HCT116 (cell line): ENCODE measurements at regions not wholly inside any gene's neighbourhood (a gene's known extent, or its start where the extent isn't known, plus 50 kb on each side); places are given as distances from the start of the nearest gene placed in this dataset.

Experiments used
- ATAC-seq: fragments of 200-7000 bp; cut with Tn5 transposase; 2 replicates; pipeline ENCODE4 v1.9.1; 2020; ENCODE audit warnings: mild to moderate bottlenecking, moderate library complexity
- BruUV-seq: library from RNA; stranded (reverse); fragments of 400-500 nt; replicated peaks from 2 replicates; lab custom pipeline; 2021; lab: Mats Ljungman, UMichigan
- CTCF ChIA-PET: fragments of 300-600 bp; sonication (Branson Sonifier 250); formaldehyde crosslinking; loops from one replicate; lab custom pipeline; 2021; ENCODE audit warnings: antibody characterized with exemption; lab: Charles Lee
- POLR2A ChIA-PET: fragments of 300-600, 350-600 bp; sonication (Branson Sonifier 250); formaldehyde crosslinking; loops from one replicate; lab custom pipeline; 2021; ENCODE audit warnings: antibody characterized with exemption; lab: Charles Lee
- RAD21 ChIA-PET, 2 experiments: fragments of 300-600 bp; sonication (Branson Sonifier 250); formaldehyde crosslinking; loops; one replicate each; lab custom pipeline; 2023; ENCODE audit warnings: low total read pairs in 2 of 2; ENCODE audit not compliant: uncharacterized antibody in 2 of 2, unreplicated experiment in 2 of 2, low non-redundant PET in 1 of 2; lab: Charles Lee
- DNase-seq: peaks from one replicate; pipeline ENCODE4 v3.0.0-alpha.2; 2010; ENCODE audit warnings: low read depth, low spot score
- H2AFZ ChIP-seq: fragments of 200-600 bp; shearing (Covaris generic), sonication (generic); 2 replicates; pipeline ENCODE4 v1.6.1; 2017; ENCODE audit warnings: low read depth, mixed run types, mixed read lengths, antibody characterized with exemption, low read length; ENCODE audit not compliant: poor library complexity, severe bottlenecking
- H3K27ac ChIP-seq: 2 replicates; pipeline ENCODE4 v1.5.1; 2012; ENCODE audit warnings: low read depth, low read length
- H3K27me3 ChIP-seq: fragments of 200-600 bp; sonication (generic); 2 replicates; pipeline ENCODE4 v1.6.1; 2016; ENCODE audit warnings: mixed run types, low read length, mixed read lengths; ENCODE audit not compliant: insufficient read depth
- H3K36me3 ChIP-seq, 2 experiments: fragments of 200-500 bp in 1 of 2; fragments of 200-600 bp in 1 of 2; sonication (Bioruptor generic) in 1 of 2; sonication (generic) in 1 of 2; 2 replicates each; pipeline versions ENCODE4 v1.5.1 to v1.6.1; 2014 to 2016; ENCODE audit warnings: low read length in 2 of 2, inconsistent platforms in 1 of 2, mixed read lengths in 1 of 2, mixed run types in 1 of 2; ENCODE audit not compliant: insufficient read depth in 2 of 2, control insufficient read depth in 1 of 2
- H3K4me1 ChIP-seq, 2 experiments: fragments of 200-600 bp in 1 of 2; sonication (generic) in 1 of 2; 2 replicates each; pipeline versions ENCODE4 v1.5.1 to v1.6.1; 2012 to 2017; ENCODE audit warnings: low read length in 2 of 2, inconsistent platforms in 1 of 2, mild to moderate bottlenecking in 1 of 2, mixed read lengths in 1 of 2, mixed run types in 1 of 2, moderate library complexity in 1 of 2; ENCODE audit not compliant: insufficient read depth in 2 of 2, control insufficient read depth in 1 of 2
- H3K4me2 ChIP-seq: fragments of 200-600 bp; sonication (generic); 2 replicates; pipeline ENCODE4 v1.6.1; 2017; ENCODE audit warnings: mixed run types, low read length, mixed read lengths
- H3K4me3 ChIP-seq, 2 experiments: fragments of 200-600 bp in 1 of 2; sonication (generic) in 1 of 2; replicated peaks in 1 of 2; 2 replicates each; pipeline ENCODE4 v1.5.1; 2011 to 2016; ENCODE audit warnings: low read length in 2 of 2, control low read depth in 1 of 2, low read depth in 1 of 2, mild to moderate bottlenecking in 1 of 2, mixed read lengths in 1 of 2, mixed run types in 1 of 2
- H3K79me2 ChIP-seq: fragments of 200-600 bp; sonication (generic); 2 replicates; pipeline ENCODE4 v1.6.1; 2017; ENCODE audit warnings: mild to moderate bottlenecking, mixed run types, low read length, moderate library complexity, mixed read lengths; ENCODE audit not compliant: insufficient read depth
- H3K9ac ChIP-seq: fragments of 200-600 bp; sonication (generic); 2 replicates; pipeline ENCODE4 v1.6.1; 2016; ENCODE audit warnings: low read length, mixed read lengths
- H3K9me2 ChIP-seq: fragments of 200-600 bp; sonication (generic), shearing (Covaris generic); 2 replicates; pipeline ENCODE4 v1.6.1; 2017; ENCODE audit warnings: mixed run types, mild to moderate bottlenecking, moderate library complexity; ENCODE audit not compliant: insufficient read depth
- H3K9me3 ChIP-seq, 2 experiments: fragments of 200-500 bp in 1 of 2; fragments of 200-600 bp in 1 of 2; sonication (Bioruptor generic) in 1 of 2; sonication (generic) in 1 of 2; 2 replicates each; pipeline ENCODE4 v1.6.1; 2014 to 2017; ENCODE audit warnings: low read length in 2 of 2, mixed read lengths in 2 of 2, inconsistent platforms in 1 of 2, low read depth in 1 of 2, mild to moderate bottlenecking in 1 of 2, mixed run types in 1 of 2, moderate library complexity in 1 of 2; ENCODE audit not compliant: control insufficient read depth in 1 of 2, insufficient read depth in 1 of 2
- H4K20me1 ChIP-seq: fragments of 200-600 bp; sonication (generic), shearing (Covaris generic); 2 replicates; pipeline ENCODE4 v1.6.1; 2017; ENCODE audit warnings: mixed run types, mild to moderate bottlenecking, moderate library complexity; ENCODE audit not compliant: insufficient read depth
- CBX3 ChIP-seq: IDR thresholded peaks from 2 replicates; pipeline ENCODE4 v1.6.1; 2012; ENCODE audit warnings: low read depth
- CEBPB ChIP-seq: IDR thresholded peaks from 2 replicates; pipeline ENCODE4 v1.6.1; 2012; ENCODE audit warnings: low read depth
- EGR1 ChIP-seq: IDR thresholded peaks from 2 replicates; pipeline ENCODE4 v1.6.1; 2012; ENCODE audit warnings: low read depth
- SIN3A ChIP-seq: IDR thresholded peaks from 2 replicates; pipeline ENCODE4 v1.6.1; 2012; ENCODE audit warnings: low read depth
- SP1 ChIP-seq: IDR thresholded peaks from 2 replicates; pipeline ENCODE4 v1.6.1; 2012; ENCODE audit warnings: low read depth
- TCF7L2 ChIP-seq: IDR thresholded peaks from 2 replicates; pipeline ENCODE4 v1.7.0; 2011; ENCODE audit warnings: borderline replicate concordance, inconsistent platforms; ENCODE audit not compliant: insufficient read depth, insufficient read length; ENCODE audit errors: extremely low read depth
- ZFX ChIP-seq: fragments of 450-650 bp; IDR thresholded peaks from 2 replicates; pipeline ENCODE4 v1.6.1; 2017
- intact Hi-C: fragments of 100-400 bp; cut with micrococcal nuclease; formaldehyde crosslinking; loops from 2 replicates; pipeline ENCODE4 v1.10.0; 2022
- TF ChIP-seq, protein P1 (sequence below), 3 experiments: fragments of 200-600 bp in 1 of 3; sonication (generic) in 1 of 3; IDR thresholded peaks in 2 of 3; conservative IDR thresholded peaks in 1 of 3; 2 replicates each; pipeline ENCODE4 v1.5.1; 2012 to 2017; ENCODE audit warnings: low read depth in 2 of 3, low read length in 2 of 3, antibody characterized with exemption in 1 of 3, borderline replicate concordance in 1 of 3, control low read depth in 1 of 3, mild to moderate bottlenecking in 1 of 3, mixed read lengths in 1 of 3, mixed run types in 1 of 3, moderate library complexity in 1 of 3; ENCODE audit not compliant: insufficient read depth in 1 of 3

DNA sequence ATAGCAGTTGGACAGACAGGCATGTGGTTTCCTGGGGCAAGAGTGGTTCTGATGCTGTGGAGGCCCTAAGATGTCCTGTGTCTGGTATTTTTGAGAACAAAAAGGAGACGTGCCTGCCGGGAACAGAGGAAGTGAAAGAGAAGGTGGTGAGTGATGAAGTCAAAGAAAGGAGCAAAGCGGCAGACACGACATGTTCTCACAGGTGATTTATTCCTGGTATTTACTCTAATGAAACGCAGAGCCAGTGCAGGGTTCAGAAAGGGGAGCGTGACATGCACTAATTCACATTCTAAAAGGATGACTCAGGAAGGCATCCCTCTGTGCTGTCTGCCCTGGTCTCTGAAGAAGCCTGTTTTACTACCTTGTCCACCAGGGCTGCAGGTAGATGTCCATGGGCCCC, 211.0 kb downstream of the KCNE4 start (continued):
- TF ChIP-seq, protein P1, sequence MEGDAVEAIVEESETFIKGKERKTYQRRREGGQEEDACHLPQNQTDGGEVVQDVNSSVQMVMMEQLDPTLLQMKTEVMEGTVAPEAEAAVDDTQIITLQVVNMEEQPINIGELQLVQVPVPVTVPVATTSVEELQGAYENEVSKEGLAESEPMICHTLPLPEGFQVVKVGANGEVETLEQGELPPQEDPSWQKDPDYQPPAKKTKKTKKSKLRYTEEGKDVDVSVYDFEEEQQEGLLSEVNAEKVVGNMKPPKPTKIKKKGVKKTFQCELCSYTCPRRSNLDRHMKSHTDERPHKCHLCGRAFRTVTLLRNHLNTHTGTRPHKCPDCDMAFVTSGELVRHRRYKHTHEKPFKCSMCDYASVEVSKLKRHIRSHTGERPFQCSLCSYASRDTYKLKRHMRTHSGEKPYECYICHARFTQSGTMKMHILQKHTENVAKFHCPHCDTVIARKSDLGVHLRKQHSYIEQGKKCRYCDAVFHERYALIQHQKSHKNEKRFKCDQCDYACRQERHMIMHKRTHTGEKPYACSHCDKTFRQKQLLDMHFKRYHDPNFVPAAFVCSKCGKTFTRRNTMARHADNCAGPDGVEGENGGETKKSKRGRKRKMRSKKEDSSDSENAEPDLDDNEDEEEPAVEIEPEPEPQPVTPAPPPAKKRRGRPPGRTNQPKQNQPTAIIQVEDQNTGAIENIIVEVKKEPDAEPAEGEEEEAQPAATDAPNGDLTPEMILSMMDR (IDR thresholded peaks at IDR 0.05 in 2 of 3, conservative IDR thresholded peaks at IDR 0.05 in 1 of 3; ENCODE audit: borderline replicate concordance in 1 of 3, insufficient read depth in 1 of 3, low read depth in 2 of 3, low read length in 2 of 3) = peak in 1 of 3 experiments; percentile 10; a peak in 2 of 6 replicates
- TF ChIP-seq ZFX (no peak), TCF7L2 (no peak), CEBPB (no peak), SP1 (peak; percentile 54), SIN3A (peak; percentile 10; the same call in 1 of the 2 replicates), EGR1 (no peak)
- TF ChIP-seq, all 23 proteins: peak for 9

DNA sequence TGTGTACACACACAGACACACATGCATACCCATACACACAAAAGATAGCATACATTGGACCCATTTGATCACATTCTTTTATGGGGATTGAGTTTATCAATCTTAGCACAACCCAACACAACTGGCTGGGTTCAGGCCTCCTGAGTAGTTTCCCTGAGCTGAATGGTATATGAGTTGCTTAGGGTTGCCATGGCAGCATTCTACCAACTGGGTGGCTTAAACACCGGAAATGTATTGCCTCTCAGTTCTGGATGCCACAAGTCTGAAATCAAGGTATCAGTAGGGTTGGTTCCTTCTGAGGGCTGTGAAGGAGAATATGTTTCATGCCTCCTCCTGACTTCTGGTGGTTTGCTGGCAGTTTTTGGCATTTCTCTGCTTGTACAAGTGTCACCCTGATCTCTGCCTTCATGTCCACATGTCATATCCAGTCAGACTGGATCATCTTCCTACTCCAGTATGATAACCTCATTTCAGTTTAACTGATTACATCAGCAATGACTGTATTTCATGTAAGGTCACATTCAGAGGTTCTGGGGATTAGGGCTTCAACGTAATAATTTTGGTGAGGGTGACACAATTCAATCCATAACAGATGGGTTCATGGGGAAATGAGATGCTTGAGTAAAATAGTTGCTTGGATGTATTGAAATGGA, 212.7 kb downstream of the KCNE4 start:
- no peak for DNase-seq
- Histone ChIP-seq H3K9ac (no peak overlapping the region), H4K20me1 (no peaks in the 10 kb centered on the region), H3K9me3 (no peaks in the 10 kb centered on the region; a peak in 1 of 4 replicates), H3K36me3 (no peaks in the 10 kb centered on the region), H3K27ac (no peak overlapping the region), H3K9me2 (no peaks in the 10 kb centered on the region), H3K27me3 (no peaks in the 10 kb centered on the region), H3K4me2 (no peak overlapping the region), H3K79me2 (no peaks in the 10 kb centered on the region), H3K4me1 (peaks cover 18 to 35% of the 10 kb centered on the region in 2 experiments)
- ChIA-PET POLR2A (no interaction called here), CTCF (no interaction called here)
- no TSS peak for BruUV-seq
- intact Hi-C loops = no loop called here
- TF ChIP-seq CBX3 = no peak
- TF ChIP-seq, all 23 proteins: peak for 0
- RAD21 ChIA-PET = no interaction called here
- ATAC-seq = no peak
- Histone ChIP-seq H2AFZ (no peak overlapping the region), H3K4me3 (no peak overlapping the region)
